ENCODE measurements at regions not wholly inside any gene's neighbourhood (a gene's known extent, or its start where the extent isn't known, plus 50 kb on each side); places are given as distances from the start of the nearest gene placed in this dataset.

DNA sequence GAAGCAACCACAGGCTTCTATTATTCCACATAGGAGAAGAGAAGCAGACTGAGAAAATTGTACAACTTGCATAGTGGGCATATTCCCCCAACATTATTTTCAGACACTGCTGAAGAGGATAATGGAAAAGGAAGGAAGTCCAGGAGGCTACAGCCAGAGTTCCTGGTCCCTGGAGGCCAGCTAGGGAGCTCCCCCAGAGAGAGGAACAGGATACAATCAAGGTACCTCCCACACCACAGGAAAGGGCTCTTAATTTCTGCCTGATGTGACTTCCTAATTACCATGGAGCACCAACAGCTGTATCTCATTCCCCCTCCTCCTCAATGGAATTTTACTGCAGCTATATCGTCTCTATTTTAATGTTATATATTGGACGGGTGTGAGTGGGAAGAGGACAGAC lies 594.3 kb upstream of the NRSN1 start:
- TF ChIP-seq, protein P1, sequence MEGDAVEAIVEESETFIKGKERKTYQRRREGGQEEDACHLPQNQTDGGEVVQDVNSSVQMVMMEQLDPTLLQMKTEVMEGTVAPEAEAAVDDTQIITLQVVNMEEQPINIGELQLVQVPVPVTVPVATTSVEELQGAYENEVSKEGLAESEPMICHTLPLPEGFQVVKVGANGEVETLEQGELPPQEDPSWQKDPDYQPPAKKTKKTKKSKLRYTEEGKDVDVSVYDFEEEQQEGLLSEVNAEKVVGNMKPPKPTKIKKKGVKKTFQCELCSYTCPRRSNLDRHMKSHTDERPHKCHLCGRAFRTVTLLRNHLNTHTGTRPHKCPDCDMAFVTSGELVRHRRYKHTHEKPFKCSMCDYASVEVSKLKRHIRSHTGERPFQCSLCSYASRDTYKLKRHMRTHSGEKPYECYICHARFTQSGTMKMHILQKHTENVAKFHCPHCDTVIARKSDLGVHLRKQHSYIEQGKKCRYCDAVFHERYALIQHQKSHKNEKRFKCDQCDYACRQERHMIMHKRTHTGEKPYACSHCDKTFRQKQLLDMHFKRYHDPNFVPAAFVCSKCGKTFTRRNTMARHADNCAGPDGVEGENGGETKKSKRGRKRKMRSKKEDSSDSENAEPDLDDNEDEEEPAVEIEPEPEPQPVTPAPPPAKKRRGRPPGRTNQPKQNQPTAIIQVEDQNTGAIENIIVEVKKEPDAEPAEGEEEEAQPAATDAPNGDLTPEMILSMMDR (IDR thresholded peaks at IDR 0.05): no peak
- TF ChIP-seq POLR2AphosphoS5 (IDR thresholded peaks at IDR 0.05): no peak

Measured in esophagus muscularis mucosa (tissue), 3 donors.